ENCODE measurements at regions not wholly inside any gene's neighbourhood (a gene's known extent, or its start where the extent isn't known, plus 50 kb on each side); places are given as distances from the start of the nearest gene placed in this dataset.
"Not testable (repeated sequence)": the region's sequence is repeated elsewhere in the genome, so short reads cannot be mapped to it uniquely, and the experiment has no call there.

- in situ Hi-C loops (cut with HindIII; ENCODE audit: low pct_unique_long_range_greater_than_20kb, low sequenced_read_pairs) = no loop called here
- DNase-seq (ENCODE audit: low read depth) = no peak
Observed at GRCh38 chrX:43283187-43283586, 372.9 kb upstream of the MAOA start.

GRCh38 chrX:43311625-43312024 is 344.5 kb upstream of the MAOA start:
- in situ Hi-C loops (cut with HindIII; ENCODE audit: low pct_unique_long_range_greater_than_20kb, low sequenced_read_pairs); DNase-seq (ENCODE audit: low read depth): not testable (repeated sequence)

- no peak for DNase-seq (ENCODE audit: low read depth)
Observed at GRCh38 chrX:43313035-43313434, 343.1 kb upstream of the MAOA start.

GRCh38 chrX:43314525-43314924 is 341.6 kb upstream of the MAOA start:
- no peak for DNase-seq (ENCODE audit: low read depth)
- in situ Hi-C loops (cut with HindIII; ENCODE audit: low pct_unique_long_range_greater_than_20kb, low sequenced_read_pairs) = no loop called here

More at GRCh38 chrX:43313035-43313434, 343.1 kb upstream of the MAOA start:
- in situ Hi-C loops (cut with HindIII; ENCODE audit: low pct_unique_long_range_greater_than_20kb, low sequenced_read_pairs) = no loop called here

- in situ Hi-C loops (cut with HindIII; ENCODE audit: low pct_unique_long_range_greater_than_20kb, low sequenced_read_pairs) = no loop called here
- DNase-seq (ENCODE audit: low read depth) = no peak
Observed at GRCh38 chrX:43315622-43316021, 340.5 kb upstream of the MAOA start.

- DNase-seq (ENCODE audit: low read depth) = no peak
- in situ Hi-C loops (cut with HindIII; ENCODE audit: low pct_unique_long_range_greater_than_20kb, low sequenced_read_pairs) = no loop called here
Observed at GRCh38 chrX:43316146-43316545, 340.0 kb upstream of the MAOA start.

GRCh38 chrX:43317378-43317777 is 338.7 kb upstream of the MAOA start:
- in situ Hi-C loops (cut with HindIII; ENCODE audit: low pct_unique_long_range_greater_than_20kb, low sequenced_read_pairs) = no loop called here
- DNase-seq (ENCODE audit: low read depth) = no peak

GRCh38 chrX:43328358-43328946 is 327.6 kb upstream of the MAOA start:
- in situ Hi-C loops (cut with HindIII; ENCODE audit: low pct_unique_long_range_greater_than_20kb, low sequenced_read_pairs) = no loop called here

GRCh38 chrX:43333543-43333942 is 322.6 kb upstream of the MAOA start:
- peak; percentile 3 for DNase-seq (ENCODE audit: low read depth)

More at GRCh38 chrX:43328358-43328946, 327.6 kb upstream of the MAOA start:
- DNase-seq (ENCODE audit: low read depth) = no peak

GRCh38 chrX:43345166-43345565 is 310.9 kb upstream of the MAOA start:
- in situ Hi-C loops (cut with HindIII; ENCODE audit: low pct_unique_long_range_greater_than_20kb, low sequenced_read_pairs) = no loop called here

More at GRCh38 chrX:43333543-43333942, 322.6 kb upstream of the MAOA start:
- in situ Hi-C loops (cut with HindIII; ENCODE audit: low pct_unique_long_range_greater_than_20kb, low sequenced_read_pairs) = no loop called here

GRCh38 chrX:43349363-43349762 is 306.7 kb upstream of the MAOA start:
- no peak for DNase-seq (ENCODE audit: low read depth)
- in situ Hi-C loops (cut with HindIII; ENCODE audit: low pct_unique_long_range_greater_than_20kb, low sequenced_read_pairs) = no loop called here

More at GRCh38 chrX:43345166-43345565, 310.9 kb upstream of the MAOA start:
- peak; percentile 39 for DNase-seq (ENCODE audit: low read depth)

GRCh38 chrX:43350935-43351334 is 305.2 kb upstream of the MAOA start:
- DNase-seq (ENCODE audit: low read depth) = no peak
- in situ Hi-C loops (cut with HindIII; ENCODE audit: low pct_unique_long_range_greater_than_20kb, low sequenced_read_pairs) = no loop called here

- no peak for DNase-seq (ENCODE audit: low read depth)
- in situ Hi-C loops (cut with HindIII; ENCODE audit: low pct_unique_long_range_greater_than_20kb, low sequenced_read_pairs) = no loop called here
Observed at GRCh38 chrX:43357741-43358140, 298.4 kb upstream of the MAOA start.

- in situ Hi-C loops (cut with HindIII; ENCODE audit: low pct_unique_long_range_greater_than_20kb, low sequenced_read_pairs) = no loop called here
- no peak for DNase-seq (ENCODE audit: low read depth)
Observed at GRCh38 chrX:43373032-43373431, 283.1 kb upstream of the MAOA start.

- in situ Hi-C loops (cut with HindIII; ENCODE audit: low pct_unique_long_range_greater_than_20kb, low sequenced_read_pairs) = no loop called here
- DNase-seq (ENCODE audit: low read depth) = no peak
Observed at GRCh38 chrX:43375136-43375535, 281.0 kb upstream of the MAOA start.

- in situ Hi-C loops (cut with HindIII; ENCODE audit: low pct_unique_long_range_greater_than_20kb, low sequenced_read_pairs) = no loop called here
- DNase-seq (ENCODE audit: low read depth) = no peak
Observed at GRCh38 chrX:43380704-43381103, 275.4 kb upstream of the MAOA start.

GRCh38 chrX:43386875-43387274 is 269.2 kb upstream of the MAOA start:
- no peak for DNase-seq (ENCODE audit: low read depth)

GRCh38 chrX:43405191-43405590 is 250.9 kb upstream of the MAOA start:
- DNase-seq (ENCODE audit: low read depth) = no peak
- in situ Hi-C loops (cut with HindIII; ENCODE audit: low pct_unique_long_range_greater_than_20kb, low sequenced_read_pairs) = no loop called here

More at GRCh38 chrX:43386875-43387274, 269.2 kb upstream of the MAOA start:
- in situ Hi-C loops (cut with HindIII; ENCODE audit: low pct_unique_long_range_greater_than_20kb, low sequenced_read_pairs) = no loop called here

- in situ Hi-C loops (cut with HindIII; ENCODE audit: low pct_unique_long_range_greater_than_20kb, low sequenced_read_pairs) = no loop called here
Observed at GRCh38 chrX:43423876-43424275, 232.2 kb upstream of the MAOA start.

GRCh38 chrX:43436517-43436916 is 219.6 kb upstream of the MAOA start:
- in situ Hi-C loops (cut with HindIII; ENCODE audit: low pct_unique_long_range_greater_than_20kb, low sequenced_read_pairs) = no loop called here
- DNase-seq (ENCODE audit: low read depth) = no peak

More at GRCh38 chrX:43423876-43424275, 232.2 kb upstream of the MAOA start:
- peak; percentile 54 for DNase-seq (ENCODE audit: low read depth)
